Peyer's patch (tissue), 4 donors: ENCODE measurements at regions not wholly inside any gene's neighbourhood (a gene's known extent, or its start where the extent isn't known, plus 50 kb on each side); places are given as distances from the start of the nearest gene placed in this dataset.

Experiments
- DNase-seq, 3 donors: peaks; one replicate each; pipeline ENCODE4 v3.0.0-alpha.2; 2017 to 2019
- H3K27ac ChIP-seq, 4 donors: fragments of 200-600 bp; sonication (generic); one replicate each; pipeline ENCODE4 v1.5.1; 2016 to 2019
- H3K27me3 ChIP-seq, 2 donors: fragments of 200-600 bp; sonication (generic); one replicate each; pipeline ENCODE4 v1.5.1; 2019
- H3K36me3 ChIP-seq, 3 donors: fragments of 200-600 bp; sonication (generic); one replicate each; pipeline ENCODE4 v1.5.1; 2016 to 2019
- H3K4me1 ChIP-seq, 4 donors: fragments of 200-600 bp; sonication (generic); one replicate each; pipeline ENCODE4 v1.5.1; 2016 to 2019
- H3K4me3 ChIP-seq, 4 donors: fragments of 200-600 bp; sonication (generic); 1 replicate in 3 of 4; 2 replicates in 1 of 4; pipeline ENCODE4 v1.5.1; 2016 to 2019; ENCODE audit warnings: mild to moderate bottlenecking in 1 of 4
- H3K9me3 ChIP-seq, 4 donors: fragments of 200-600 bp; sonication (generic); one replicate each; pipeline ENCODE4 v1.5.1; 2016 to 2019; ENCODE audit warnings: mild to moderate bottlenecking in 1 of 4
- POLR2A ChIP-seq, 2 donors: fragments of 450-650 bp; IDR thresholded peaks; one replicate each; pipeline ENCODE4 v1.5.1; 2017; ENCODE audit warnings: antibody characterized with exemption in 2 of 2, mild to moderate bottlenecking in 2 of 2, moderate library complexity in 2 of 2
- TF ChIP-seq, protein P1 (sequence below), 6 experiments: fragments of 450-650 bp in 4 of 6; fragments of 200-600 bp in 2 of 6; sonication (generic) in 1 of 6; IDR thresholded peaks; one replicate each; pipeline ENCODE4 v1.5.1; 2017 to 2019; ENCODE audit warnings: antibody characterized with exemption in 6 of 6, mild to moderate bottlenecking in 3 of 6, moderate library complexity in 1 of 6

DNA sequence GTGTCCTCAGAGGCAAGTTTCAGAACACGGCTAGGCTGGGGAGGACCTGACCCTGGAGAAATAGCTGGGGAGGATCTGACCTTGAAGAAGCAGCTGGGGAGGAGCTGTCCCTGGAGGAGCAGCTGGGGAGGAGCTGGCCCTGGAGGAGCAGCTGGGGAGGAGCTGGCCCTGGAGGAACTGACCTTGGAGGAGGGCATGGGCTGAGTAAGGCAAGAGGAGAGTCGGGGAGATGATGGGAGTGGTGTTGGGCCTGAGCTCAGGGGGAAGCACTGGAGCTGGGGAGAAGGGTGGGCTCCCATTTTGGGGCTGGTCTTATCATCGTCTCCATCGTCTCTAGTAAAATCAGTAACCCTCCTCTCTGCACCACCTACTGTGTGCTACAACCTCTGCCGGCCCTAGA, 179.8 kb upstream of the SHH start:
- TF ChIP-seq POLR2A (IDR thresholded peaks at IDR 0.05) = no peak
- TF ChIP-seq, protein P1, sequence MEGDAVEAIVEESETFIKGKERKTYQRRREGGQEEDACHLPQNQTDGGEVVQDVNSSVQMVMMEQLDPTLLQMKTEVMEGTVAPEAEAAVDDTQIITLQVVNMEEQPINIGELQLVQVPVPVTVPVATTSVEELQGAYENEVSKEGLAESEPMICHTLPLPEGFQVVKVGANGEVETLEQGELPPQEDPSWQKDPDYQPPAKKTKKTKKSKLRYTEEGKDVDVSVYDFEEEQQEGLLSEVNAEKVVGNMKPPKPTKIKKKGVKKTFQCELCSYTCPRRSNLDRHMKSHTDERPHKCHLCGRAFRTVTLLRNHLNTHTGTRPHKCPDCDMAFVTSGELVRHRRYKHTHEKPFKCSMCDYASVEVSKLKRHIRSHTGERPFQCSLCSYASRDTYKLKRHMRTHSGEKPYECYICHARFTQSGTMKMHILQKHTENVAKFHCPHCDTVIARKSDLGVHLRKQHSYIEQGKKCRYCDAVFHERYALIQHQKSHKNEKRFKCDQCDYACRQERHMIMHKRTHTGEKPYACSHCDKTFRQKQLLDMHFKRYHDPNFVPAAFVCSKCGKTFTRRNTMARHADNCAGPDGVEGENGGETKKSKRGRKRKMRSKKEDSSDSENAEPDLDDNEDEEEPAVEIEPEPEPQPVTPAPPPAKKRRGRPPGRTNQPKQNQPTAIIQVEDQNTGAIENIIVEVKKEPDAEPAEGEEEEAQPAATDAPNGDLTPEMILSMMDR (IDR thresholded peaks at IDR 0.05) = no peak
- Histone ChIP-seq H3K27me3 (no peaks in the 10 kb centered on the region), H3K4me3 (no peak overlapping the region), H3K36me3 (no peaks in the 10 kb centered on the region), H3K4me1 (no peaks in the 10 kb centered on the region), H3K27ac (no peak overlapping the region), H3K9me3 (no peaks in the 10 kb centered on the region)
- peak in 1 of 3 donors; percentile 32 for DNase-seq

DNA sequence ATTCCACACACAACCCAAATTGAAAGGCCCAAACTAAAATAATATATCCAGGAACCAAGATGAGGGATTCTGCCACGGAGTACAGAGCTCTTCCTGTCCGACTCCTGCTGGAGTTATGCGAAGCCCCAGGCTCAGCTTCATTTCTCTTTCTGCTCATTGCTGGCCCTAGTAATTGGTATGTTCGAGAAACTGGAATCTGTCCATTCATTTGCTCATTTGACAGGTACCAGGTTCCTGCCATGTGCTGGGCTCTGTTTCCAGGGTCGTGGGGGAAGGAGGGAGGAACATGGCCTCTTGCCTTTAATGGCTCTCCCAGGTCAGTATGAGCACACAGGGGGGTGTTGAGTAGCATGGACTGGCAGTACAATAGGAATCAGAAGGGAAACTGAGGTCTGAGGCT, 179.2 kb upstream of the SHH start:
- Histone ChIP-seq H3K36me3 (no peaks in the 10 kb centered on the region), H3K4me3 (no peak overlapping the region), H3K4me1 (no peaks in the 10 kb centered on the region), H3K27me3 (no peaks in the 10 kb centered on the region), H3K9me3 (no peaks in the 10 kb centered on the region), H3K27ac (no peak overlapping the region)
- no peak for TF ChIP-seq POLR2A (IDR thresholded peaks at IDR 0.05)
- TF ChIP-seq, protein P1 (IDR thresholded peaks at IDR 0.05) = no peak
- DNase-seq = no peak

DNA sequence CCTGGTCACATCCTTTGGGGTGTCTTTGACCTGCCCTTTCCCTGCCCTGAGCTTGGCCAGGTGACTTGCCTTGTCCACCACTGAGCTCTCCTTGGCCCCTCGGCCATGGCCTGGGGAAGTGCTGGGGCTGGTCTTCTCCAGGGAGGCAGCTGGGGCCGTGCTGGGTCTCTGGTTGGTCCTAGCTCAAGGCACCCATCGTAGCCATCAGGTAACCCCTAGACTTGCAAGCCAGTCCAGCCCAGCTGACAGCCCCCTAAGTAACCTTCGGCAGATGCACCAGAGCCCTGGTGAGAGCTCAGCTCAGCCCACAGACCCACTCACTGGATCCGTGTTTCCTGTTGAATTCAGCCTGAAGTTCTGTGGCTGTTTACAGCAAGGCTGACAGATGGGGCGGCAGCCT, 176.2 kb upstream of the SHH start:
- Histone ChIP-seq H3K4me3 (no peak overlapping the region), H3K36me3 (no peaks in the 10 kb centered on the region), H3K27me3 (no peaks in the 10 kb centered on the region), H3K27ac (no peak overlapping the region), H3K9me3 (no peaks in the 10 kb centered on the region), H3K4me1 (no peaks in the 10 kb centered on the region)
- DNase-seq = peak in 2 of 3 donors; percentile 19 to 31
- TF ChIP-seq POLR2A (IDR thresholded peaks at IDR 0.05) = no peak
- TF ChIP-seq, protein P1 (IDR thresholded peaks at IDR 0.05) = no peak

DNA sequence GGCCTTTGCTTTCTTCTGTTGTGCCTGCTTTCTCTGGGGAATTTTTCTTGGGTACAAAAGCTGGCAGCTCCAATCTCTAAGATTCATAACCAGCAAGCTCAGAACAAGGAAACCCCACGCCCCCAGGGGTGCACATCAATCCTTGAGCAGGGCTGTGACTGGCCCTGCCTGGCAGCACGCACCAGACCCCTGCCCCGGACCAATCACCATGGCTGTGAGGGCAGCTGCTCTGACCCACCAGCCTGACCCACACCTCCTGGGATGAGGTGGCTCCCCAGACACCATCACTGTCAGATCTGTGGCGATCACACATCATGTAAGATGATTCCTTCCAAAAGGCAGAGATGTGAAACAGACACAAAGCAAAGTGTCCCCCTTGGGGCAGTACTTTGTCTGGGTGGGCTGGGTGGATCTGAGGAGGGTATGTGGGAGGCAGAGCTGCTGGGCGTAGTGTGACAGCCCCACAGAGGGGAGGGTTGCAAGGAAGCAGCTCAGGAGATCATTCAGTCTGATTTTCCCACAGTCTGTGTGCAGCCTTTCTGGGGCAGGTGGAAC, 175.5 kb upstream of the SHH start:
- Histone ChIP-seq H3K9me3 (no peaks in the 10 kb centered on the region), H3K4me3 (no peak overlapping the region), H3K27me3 (no peaks in the 10 kb centered on the region), H3K27ac (no peak overlapping the region), H3K36me3 (no peaks in the 10 kb centered on the region), H3K4me1 (no peaks in the 10 kb centered on the region)
- TF ChIP-seq POLR2A (IDR thresholded peaks at IDR 0.05) = no peak
- TF ChIP-seq, protein P1 (IDR thresholded peaks at IDR 0.05) = no peak
- DNase-seq = peak in 1 of 3 donors; percentile 38

DNA sequence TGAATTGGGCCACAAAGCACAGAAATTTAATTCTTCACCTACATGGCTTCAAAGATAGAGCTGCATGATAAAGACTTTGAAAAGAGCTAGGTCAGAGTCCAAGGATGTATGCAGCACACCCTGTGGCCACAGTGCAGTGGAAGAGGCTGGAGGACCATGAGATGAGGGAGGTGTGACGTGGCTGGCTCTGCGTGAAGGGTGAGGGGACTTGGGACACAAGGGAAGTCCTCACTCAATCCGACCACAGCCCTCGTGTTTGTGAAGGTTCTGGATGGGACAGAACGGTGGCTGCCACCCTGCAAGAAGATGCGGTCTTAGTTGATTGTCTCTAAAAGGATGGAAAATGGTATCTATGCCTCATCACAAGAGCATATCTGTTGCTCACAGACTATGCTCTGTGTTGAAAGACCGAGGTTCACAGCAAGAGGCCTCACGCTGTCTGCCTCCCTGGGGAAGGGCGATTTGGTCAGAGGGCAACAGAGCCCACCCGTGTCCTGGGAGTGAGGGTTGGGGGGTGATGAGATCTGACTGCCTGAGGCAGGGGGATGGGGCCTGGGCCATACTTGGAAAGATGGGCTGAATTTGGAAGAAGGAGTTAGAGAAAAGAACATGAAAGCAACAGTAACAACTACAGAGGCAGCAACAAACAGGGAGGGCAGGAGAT, 174.4 kb upstream of the SHH start:
- TF ChIP-seq, protein P1 (IDR thresholded peaks at IDR 0.05) = no peak
- TF ChIP-seq POLR2A (IDR thresholded peaks at IDR 0.05) = no peak
- H3K9me3 ChIP-seq = no peaks in the 10 kb centered on the region
- H3K4me1 ChIP-seq = no peaks in the 10 kb centered on the region
- H3K27me3 ChIP-seq = no peaks in the 10 kb centered on the region
- no peak overlapping the region for H3K4me3 ChIP-seq
- H3K27ac ChIP-seq = no peak overlapping the region
- DNase-seq = peak in 1 of 3 donors; percentile 19
- no peaks in the 10 kb centered on the region for H3K36me3 ChIP-seq
